Endothelial cell of umbilical vein (primary cell): ENCODE measurements at regions not wholly inside any gene's neighbourhood (a gene's known extent, or its start where the extent isn't known, plus 50 kb on each side); places are given as distances from the start of the nearest gene placed in this dataset.

ENCODE experiments used
- BruUV-seq: library from RNA; stranded (reverse); fragments of 400-500 nt; replicated peaks from 2 replicates; lab custom pipeline; 2021; lab: Mats Ljungman, UMichigan
- CTCF ChIA-PET: fragments of 300-600, 350-600 bp; sonication (Branson Sonifier 250); formaldehyde crosslinking; loops from one replicate; lab custom pipeline; 2021; ENCODE audit warnings: antibody characterized with exemption, inconsistent platforms; lab: Charles Lee
- POLR2A ChIA-PET: fragments of 300-600, 350-600 bp; sonication (Branson Sonifier 250); formaldehyde crosslinking; loops from one replicate; lab custom pipeline; 2021; ENCODE audit warnings: antibody characterized with exemption, inconsistent platforms; lab: Charles Lee
- DNase-seq: peaks from one replicate; pipeline ENCODE4 v3.0.0-alpha.2; 2011; ENCODE audit warnings: low read depth, low spot score
- FAIRE-seq: peaks from 2 replicates; lab custom pipeline; 2011; peaks lifted over from hg19 to GRCh38; lab: Jason Lieb, UNC
- H2AFZ ChIP-seq: 2 replicates; pipeline ENCODE4 v1.6.0; 2012; ENCODE audit warnings: low read depth, low read length, control low read depth, inconsistent platforms
- H3K27ac ChIP-seq: 2 replicates; pipeline ENCODE4 v1.5.1; 2011; ENCODE audit warnings: low read depth, mild to moderate bottlenecking, control low read depth, low read length, moderate library complexity; ENCODE audit not compliant: insufficient read depth
- H3K27me3 ChIP-seq, 2 experiments: 2 replicates each; pipeline versions ENCODE4 v1.6.0 to v1.6.1; 2011; ENCODE audit warnings: low read length in 2 of 2, mixed read lengths in 1 of 2; ENCODE audit not compliant: control insufficient read depth in 2 of 2, insufficient read depth in 2 of 2
- H3K36me3 ChIP-seq, 2 experiments: 2 replicates in 1 of 2; 3 replicates in 1 of 2; pipeline ENCODE4 v1.5.1; 2011; ENCODE audit warnings: low read length in 2 of 2, mild to moderate bottlenecking in 1 of 2, moderate library complexity in 1 of 2; ENCODE audit not compliant: control insufficient read depth in 2 of 2, insufficient read depth in 2 of 2; ENCODE audit errors: extremely low read depth in 1 of 2
- H3K4me1 ChIP-seq: 3 replicates; pipeline ENCODE4 v1.5.1; 2011; ENCODE audit warnings: mild to moderate bottlenecking, low read length; ENCODE audit not compliant: control insufficient read depth, insufficient read depth; ENCODE audit errors: extremely low read depth
- H3K4me2 ChIP-seq: 2 replicates; pipeline ENCODE4 v1.6.1; 2011; ENCODE audit warnings: low read length, control low read depth, mixed read lengths; ENCODE audit not compliant: insufficient read depth
- H3K4me3 ChIP-seq, 3 experiments: fragments of 200-600 bp in 1 of 3; sonication (generic), shearing (Covaris generic) in 1 of 3; replicated peaks in 1 of 3; 2 replicates each; pipeline ENCODE4 v1.5.1; 2011 to 2016; ENCODE audit warnings: control low read depth in 3 of 3, low read length in 3 of 3, mild to moderate bottlenecking in 2 of 3, inconsistent platforms in 1 of 3, low read depth in 1 of 3, moderate library complexity in 1 of 3; ENCODE audit not compliant: insufficient read depth in 1 of 3
- H3K79me2 ChIP-seq: 2 replicates; pipeline ENCODE4 v1.6.0; 2012; ENCODE audit warnings: low read length, inconsistent platforms; ENCODE audit not compliant: control insufficient read depth, insufficient read depth
- H3K9ac ChIP-seq: replicated peaks from 2 replicates; pipeline ENCODE3; 2011; ENCODE audit warnings: low read length, control low read depth; ENCODE audit not compliant: insufficient read depth; ENCODE audit errors: extremely low read depth
- H3K9me1 ChIP-seq: replicated peaks from 3 replicates; pipeline ENCODE4 v1.6.0; 2011; ENCODE audit warnings: mild to moderate bottlenecking, low read length; ENCODE audit not compliant: control insufficient read depth, insufficient read depth; ENCODE audit errors: extremely low read depth
- H3K9me3 ChIP-seq: replicated peaks from 2 replicates; pipeline ENCODE4 v1.5.1; 2012; ENCODE audit warnings: low read length, inconsistent platforms; ENCODE audit not compliant: control insufficient read depth, insufficient read depth
- H4K20me1 ChIP-seq: replicated peaks from 2 replicates; pipeline ENCODE3; 2011; ENCODE audit warnings: mild to moderate bottlenecking, low read length; ENCODE audit not compliant: control insufficient read depth, insufficient read depth; ENCODE audit errors: extremely low read depth
- EZH2 ChIP-seq: IDR thresholded peaks from 2 replicates; pipeline ENCODE4 v1.6.1; 2012; ENCODE audit warnings: borderline replicate concordance, low read depth, mild to moderate bottlenecking, moderate library complexity, low read length, inconsistent platforms; ENCODE audit not compliant: severe bottlenecking
- FOS ChIP-seq: IDR thresholded peaks from 2 replicates; pipeline ENCODE4 v1.6.1; 2011; ENCODE audit warnings: mild to moderate bottlenecking, low read length, moderate library complexity, borderline replicate concordance; ENCODE audit not compliant: insufficient read depth
- GATA2 ChIP-seq: IDR thresholded peaks from 2 replicates; pipeline ENCODE4 v1.7.0; 2011; ENCODE audit warnings: low read depth, mild to moderate bottlenecking, moderate library complexity, mixed read lengths, low read length; ENCODE audit not compliant: insufficient read length, insufficient read depth
- JUN ChIP-seq: IDR thresholded peaks from 2 replicates; pipeline ENCODE4 v1.6.1; 2011; ENCODE audit warnings: borderline replicate concordance, low read depth; ENCODE audit not compliant: insufficient read length, insufficient read depth
- MYC ChIP-seq: IDR thresholded peaks from one replicate; pipeline ENCODE4 v1.6.1; 2011; ENCODE audit warnings: mild to moderate bottlenecking, low read depth, low read length
- POLR2A ChIP-seq: IDR thresholded peaks from 2 replicates; pipeline ENCODE4 v1.6.1; 2012; ENCODE audit warnings: low read depth, mild to moderate bottlenecking, control low read depth, low read length
- POLR2AphosphoS5 ChIP-seq: IDR thresholded peaks from 2 replicates; pipeline ENCODE4 v1.6.1; 2012; ENCODE audit warnings: low read depth, mild to moderate bottlenecking, control low read depth, low read length, moderate library complexity; ENCODE audit not compliant: insufficient read depth
- dilution Hi-C: fragments of 300-500 bp; cut with MboI; formaldehyde crosslinking; loops from one replicate; pipeline ENCODE4 v1.15.0; 2019; ENCODE audit warnings: low sequenced_read_pairs; ENCODE audit not compliant: extremely low pct_ligation_motif_present
- intact Hi-C: fragments of 100-400 bp; cut with micrococcal nuclease; formaldehyde crosslinking; loops from one replicate; pipeline ENCODE4 v1.10.0; 2022
- TF ChIP-seq, protein P1 (sequence below): IDR thresholded peaks from 2 replicates; pipeline ENCODE4 v1.6.1; 2011; ENCODE audit not compliant: insufficient read depth, insufficient read length
- TF ChIP-seq, protein P2 (sequence below), 2 donors: IDR thresholded peaks; 1 replicate in 1 of 2; 2 replicates in 1 of 2; pipeline ENCODE4 v1.5.1; 2011; ENCODE audit warnings: low read length in 2 of 2, mild to moderate bottlenecking in 2 of 2, moderate library complexity in 2 of 2, control low read depth in 1 of 2, inconsistent platforms in 1 of 2, low read depth in 1 of 2; ENCODE audit not compliant: insufficient read depth in 1 of 2; ENCODE audit errors: extremely low read depth in 1 of 2

DNA sequence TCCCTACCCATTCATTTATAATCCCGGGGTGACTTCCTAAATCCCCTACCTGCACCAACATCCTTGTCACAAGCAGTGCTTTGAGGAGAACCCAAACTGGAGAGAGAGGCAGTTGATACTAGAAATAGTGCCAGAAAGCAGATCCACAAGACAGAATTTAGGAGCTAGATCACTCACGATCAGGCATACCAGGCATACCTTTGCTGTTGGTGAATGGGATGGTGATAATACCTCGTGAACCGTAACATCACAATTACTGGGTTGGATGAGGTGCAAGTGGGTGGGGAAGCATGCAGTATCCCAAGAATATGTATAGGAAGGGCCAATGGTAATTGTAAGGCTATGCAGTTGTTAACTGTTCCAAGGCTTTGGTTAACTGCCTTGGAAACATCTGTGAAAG lies 129.3 kb downstream of the TMA16 start:
- Histone ChIP-seq H3K27ac (no peak overlapping the region), H3K9me1 (no peaks in the 10 kb centered on the region), H3K79me2 (no peaks in the 10 kb centered on the region), H3K4me1 (no peaks in the 10 kb centered on the region), H3K27me3 (no peaks in the 10 kb centered on the region), H3K4me2 (no peak overlapping the region), H2AFZ (no peak overlapping the region), H4K20me1 (no peaks in the 10 kb centered on the region), H3K36me3 (no peaks in the 10 kb centered on the region), H3K9me3 (peaks cover 2% of the 10 kb centered on the region), H3K9ac (no peak overlapping the region), H3K4me3 (no peak overlapping the region)
- intact Hi-C loops, result no loop called here
- dilution Hi-C loops, result no loop called here
- ChIA-PET POLR2A (no interaction called here), CTCF (no interaction called here)
- TF ChIP-seq, protein P1, sequence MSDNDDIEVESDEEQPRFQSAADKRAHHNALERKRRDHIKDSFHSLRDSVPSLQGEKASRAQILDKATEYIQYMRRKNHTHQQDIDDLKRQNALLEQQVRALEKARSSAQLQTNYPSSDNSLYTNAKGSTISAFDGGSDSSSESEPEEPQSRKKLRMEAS, result no peak
- TF ChIP-seq POLR2AphosphoS5 (no peak), GATA2 (no peak), JUN (no peak), MYC (no peak), POLR2A (no peak), EZH2 (no peak), FOS (no peak)
- TF ChIP-seq, protein P2, sequence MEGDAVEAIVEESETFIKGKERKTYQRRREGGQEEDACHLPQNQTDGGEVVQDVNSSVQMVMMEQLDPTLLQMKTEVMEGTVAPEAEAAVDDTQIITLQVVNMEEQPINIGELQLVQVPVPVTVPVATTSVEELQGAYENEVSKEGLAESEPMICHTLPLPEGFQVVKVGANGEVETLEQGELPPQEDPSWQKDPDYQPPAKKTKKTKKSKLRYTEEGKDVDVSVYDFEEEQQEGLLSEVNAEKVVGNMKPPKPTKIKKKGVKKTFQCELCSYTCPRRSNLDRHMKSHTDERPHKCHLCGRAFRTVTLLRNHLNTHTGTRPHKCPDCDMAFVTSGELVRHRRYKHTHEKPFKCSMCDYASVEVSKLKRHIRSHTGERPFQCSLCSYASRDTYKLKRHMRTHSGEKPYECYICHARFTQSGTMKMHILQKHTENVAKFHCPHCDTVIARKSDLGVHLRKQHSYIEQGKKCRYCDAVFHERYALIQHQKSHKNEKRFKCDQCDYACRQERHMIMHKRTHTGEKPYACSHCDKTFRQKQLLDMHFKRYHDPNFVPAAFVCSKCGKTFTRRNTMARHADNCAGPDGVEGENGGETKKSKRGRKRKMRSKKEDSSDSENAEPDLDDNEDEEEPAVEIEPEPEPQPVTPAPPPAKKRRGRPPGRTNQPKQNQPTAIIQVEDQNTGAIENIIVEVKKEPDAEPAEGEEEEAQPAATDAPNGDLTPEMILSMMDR (IDR thresholded peaks at IDR 0.05; ENCODE audit: extremely low read depth in 1 of 2, insufficient read depth in 1 of 2, low read depth in 1 of 2, low read length in 2 of 2), result no peak
- DNase-seq (no peak), FAIRE-seq (no peak)
- no TSS peak for BruUV-seq
